H1 (cell line): ENCODE measurements at regions not wholly inside any gene's neighbourhood (a gene's known extent, or its start where the extent isn't known, plus 50 kb on each side); places are given as distances from the start of the nearest gene placed in this dataset.

Experiments used
- CTCF ChIA-PET: fragments of 300-600 bp; sonication (Branson Sonifier 250); formaldehyde crosslinking; loops from one replicate; lab custom pipeline; 2021; ENCODE audit not compliant: partially characterized antibody; lab: Charles Lee
- POLR2A ChIA-PET: fragments of 300-600 bp; sonication (Branson Sonifier 250); formaldehyde crosslinking; loops from one replicate; lab custom pipeline; 2021; ENCODE audit warnings: inconsistent platforms; ENCODE audit not compliant: partially characterized antibody; lab: Charles Lee
- DNase-seq, 2 experiments: peaks; one replicate each; pipeline versions ENCODE4 v3.0.0 to v3.0.0-alpha.2; 2010 to 2022; ENCODE audit warnings: low spot score in 2 of 2, low read depth in 1 of 2, mixed read lengths in 1 of 2
- FAIRE-seq: peaks from 2 replicates; lab custom pipeline; 2011; peaks lifted over from hg19 to GRCh38; lab: Jason Lieb, UNC
- H2AFZ ChIP-seq: 2 replicates; pipeline ENCODE4 v1.8.1; 2012; ENCODE audit warnings: low read length, inconsistent platforms
- H2AK5ac ChIP-seq: 2 replicates; pipeline ENCODE4 v1.6.1; 2013; ENCODE audit warnings: low read depth, low read length
- H2BK120ac ChIP-seq: replicated peaks from 2 replicates; pipeline ENCODE3; 2013; ENCODE audit warnings: low read depth, low read length, inconsistent platforms
- H2BK12ac ChIP-seq: 2 replicates; pipeline ENCODE4 v1.6.1; 2013; ENCODE audit warnings: low read depth, low read length
- H2BK15ac ChIP-seq: 2 replicates; pipeline ENCODE4 v1.6.1; 2013; ENCODE audit warnings: low read length
- H2BK20ac ChIP-seq: 2 replicates; pipeline ENCODE4 v1.6.1; 2013; ENCODE audit warnings: low read length
- H2BK5ac ChIP-seq: 2 replicates; pipeline ENCODE4 v1.6.1; 2013; ENCODE audit warnings: low read depth, low read length
- H3K14ac ChIP-seq: 2 replicates; pipeline ENCODE4 v1.6.1; 2013; ENCODE audit warnings: inconsistent platforms; ENCODE audit not compliant: insufficient read length
- H3K18ac ChIP-seq: 2 replicates; pipeline ENCODE4 v1.6.1; 2013; ENCODE audit warnings: low read length; ENCODE audit errors: extremely low read depth
- H3K23ac ChIP-seq: 2 replicates; pipeline ENCODE4 v1.6.1; 2013; ENCODE audit warnings: inconsistent platforms; ENCODE audit not compliant: insufficient read length
- H3K23me2 ChIP-seq: 2 replicates; pipeline ENCODE4 v1.6.1; 2013; ENCODE audit warnings: low read depth, low read length
- H3K27ac ChIP-seq: 2 replicates; pipeline ENCODE4 v1.6.1; 2011; ENCODE audit warnings: low read depth, low read length, inconsistent platforms
- H3K27me3 ChIP-seq, 4 experiments: replicated peaks in 1 of 4; 1 replicate in 1 of 4; 2 replicates in 3 of 4; pipeline versions ENCODE4 v1.6.1 to v1.8.1; 2011 to 2013; ENCODE audit warnings: low read length in 3 of 4, mild to moderate bottlenecking in 3 of 4, inconsistent platforms in 2 of 4, mixed read lengths in 2 of 4, moderate library complexity in 1 of 4; ENCODE audit not compliant: control insufficient read depth in 3 of 4, insufficient read depth in 3 of 4; ENCODE audit errors: extremely low read depth in 1 of 4
- H3K36me3 ChIP-seq, 4 experiments: 2 replicates each; pipeline versions ENCODE4 v1.6.1 to v1.8.1; 2011 to 2013; ENCODE audit warnings: mild to moderate bottlenecking in 4 of 4, low read length in 3 of 4, moderate library complexity in 2 of 4, control low read depth in 1 of 4, inconsistent platforms in 1 of 4; ENCODE audit not compliant: insufficient read depth in 4 of 4, control insufficient read depth in 2 of 4
- H3K4ac ChIP-seq: replicated peaks from 2 replicates; pipeline ENCODE3; 2013; ENCODE audit warnings: low read length, low read depth, mixed read lengths, inconsistent platforms; ENCODE audit not compliant: insufficient read length
- H3K4me1 ChIP-seq, 4 experiments: replicated peaks in 1 of 4; 1 replicate in 1 of 4; 2 replicates in 3 of 4; pipeline versions ENCODE4 v1.6.1 to v1.8.1; 2011 to 2013; ENCODE audit warnings: low read length in 3 of 4, inconsistent platforms in 2 of 4, mixed read lengths in 1 of 4; ENCODE audit not compliant: insufficient read depth in 4 of 4, control insufficient read depth in 3 of 4
- H3K4me2 ChIP-seq, 2 experiments: 2 replicates each; pipeline versions ENCODE4 v1.6.1 to v1.8.1; 2011 to 2013; ENCODE audit warnings: low read depth in 2 of 2, low read length in 2 of 2, control low read depth in 1 of 2, inconsistent platforms in 1 of 2, mild to moderate bottlenecking in 1 of 2; ENCODE audit not compliant: insufficient read depth in 1 of 2
- H3K4me3 ChIP-seq, 4 experiments: fragments of 200-600, 300-600 bp in 1 of 4; sonication (generic), shearing (Covaris generic), sonication (Bioruptor Twin) in 1 of 4; 2 replicates each; pipeline versions ENCODE4 v1.5.1 to v1.8.1; 2011 to 2016; ENCODE audit warnings: low read length in 4 of 4, low read depth in 3 of 4, control low read depth in 2 of 4, inconsistent platforms in 2 of 4, mild to moderate bottlenecking in 2 of 4, mixed read lengths in 1 of 4, moderate library complexity in 1 of 4; ENCODE audit not compliant: insufficient read depth in 2 of 4; ENCODE audit errors: extremely low read depth in 1 of 4
- H3K56ac ChIP-seq: replicated peaks from 2 replicates; pipeline ENCODE3; 2013; ENCODE audit warnings: low read depth, mild to moderate bottlenecking, mixed read lengths, low read length, inconsistent platforms; ENCODE audit not compliant: insufficient read length
- H3K79me1 ChIP-seq: 2 replicates; pipeline ENCODE4 v1.6.1; 2013; ENCODE audit warnings: low read depth, low read length, control low read depth
- H3K79me2 ChIP-seq, 2 experiments: 2 replicates each; pipeline versions ENCODE4 v1.6.1 to v1.8.1; 2012 to 2013; ENCODE audit warnings: low read length in 2 of 2, mild to moderate bottlenecking in 2 of 2, inconsistent platforms in 1 of 2; ENCODE audit not compliant: insufficient read depth in 2 of 2, control insufficient read depth in 1 of 2
- H3K9ac ChIP-seq, 4 experiments: replicated peaks in 1 of 4; 1 replicate in 1 of 4; 2 replicates in 3 of 4; pipeline versions ENCODE4 v1.6.1 to v1.8.1; 2011 to 2013; ENCODE audit warnings: low read depth in 3 of 4, low read length in 3 of 4, control low read depth in 2 of 4, mild to moderate bottlenecking in 2 of 4, moderate library complexity in 2 of 4, inconsistent platforms in 1 of 4; ENCODE audit errors: extremely low read depth in 1 of 4
- H3K9me3 ChIP-seq, 2 experiments: 2 replicates each; pipeline versions ENCODE4 v1.6.1 to v1.8.1; 2012 to 2013; ENCODE audit warnings: mild to moderate bottlenecking in 2 of 2, moderate library complexity in 2 of 2, control low read depth in 1 of 2, inconsistent platforms in 1 of 2, low read depth in 1 of 2, low read length in 1 of 2, mixed read lengths in 1 of 2; ENCODE audit not compliant: insufficient read depth in 2 of 2
- H4K20me1 ChIP-seq, 2 experiments: replicated peaks in 1 of 2; 2 replicates each; pipeline versions ENCODE3 to v1.8.1; 2011 to 2013; ENCODE audit warnings: inconsistent platforms in 2 of 2, low read length in 2 of 2, mild to moderate bottlenecking in 1 of 2; ENCODE audit not compliant: insufficient read depth in 2 of 2, control insufficient read depth in 1 of 2
- H4K5ac ChIP-seq: 2 replicates; pipeline ENCODE4 v1.6.1; 2013; ENCODE audit warnings: low read length, low read depth, mixed read lengths, inconsistent platforms; ENCODE audit not compliant: insufficient read length
- H4K8ac ChIP-seq: 2 replicates; pipeline ENCODE4 v1.8.0; 2013; ENCODE audit warnings: mild to moderate bottlenecking, moderate library complexity, low read length, inconsistent platforms; ENCODE audit not compliant: insufficient read depth; ENCODE audit errors: extremely low read depth
- H4K91ac ChIP-seq: replicated peaks from 2 replicates; pipeline ENCODE3; 2013; ENCODE audit warnings: low read length, mixed read lengths, inconsistent platforms; ENCODE audit not compliant: insufficient read length
- CTCF ChIP-seq, 3 experiments: IDR thresholded peaks; 1 replicate in 2 of 3; 2 replicates in 1 of 3; pipeline versions ENCODE4 v1.5.1 to v1.6.1; 2011; ENCODE audit warnings: low read length in 3 of 3, mild to moderate bottlenecking in 3 of 3, inconsistent platforms in 2 of 3, low read depth in 1 of 3, moderate library complexity in 1 of 3; ENCODE audit not compliant: insufficient read depth in 1 of 3; ENCODE audit errors: control extremely low read depth in 1 of 3
- EP300 ChIP-seq, 2 experiments: IDR thresholded peaks; 1 replicate in 1 of 2; 2 replicates in 1 of 2; pipeline ENCODE4 v1.6.1; 2011 to 2012; ENCODE audit warnings: low read depth in 2 of 2, low read length in 2 of 2, mild to moderate bottlenecking in 2 of 2, borderline replicate concordance in 1 of 2, inconsistent platforms in 1 of 2, moderate library complexity in 1 of 2
- GABPA ChIP-seq: IDR thresholded peaks from 2 replicates; pipeline ENCODE4 v1.6.1; 2011; ENCODE audit warnings: mild to moderate bottlenecking, low read length, moderate library complexity, borderline replicate concordance; ENCODE audit not compliant: insufficient read depth
- NRF1 ChIP-seq: IDR thresholded peaks from 2 replicates; pipeline ENCODE4 v1.6.1; 2011; ENCODE audit warnings: mild to moderate bottlenecking, low read depth, low read length, improper control_type of control experiment
- RAD21 ChIP-seq, 2 experiments: IDR thresholded peaks in 1 of 2; conservative IDR thresholded peaks in 1 of 2; 2 replicates each; pipeline ENCODE4 v1.6.1; 2011; ENCODE audit warnings: low read depth in 2 of 2, low read length in 2 of 2, improper control_type of control experiment in 1 of 2, inconsistent platforms in 1 of 2, mild to moderate bottlenecking in 1 of 2, moderate library complexity in 1 of 2
- RXRA ChIP-seq: IDR thresholded peaks from 2 replicates; pipeline ENCODE4 v1.6.1; 2011; ENCODE audit warnings: low read depth, mild to moderate bottlenecking, low read length, moderate library complexity; ENCODE audit not compliant: insufficient read depth
- SAP30 ChIP-seq: fragments of 300-600 bp; sonication (generic); IDR thresholded peaks from 2 replicates; pipeline ENCODE4 v1.7.1; 2012; ENCODE audit warnings: low read length, moderate library complexity, mild to moderate bottlenecking, inconsistent platforms; ENCODE audit not compliant: insufficient read depth, insufficient replicate concordance
- SIRT6 ChIP-seq: IDR thresholded peaks from one replicate; pipeline ENCODE4 v1.7.1; 2012; ENCODE audit warnings: low read length, inconsistent platforms
- TAF7 ChIP-seq: optimal IDR thresholded peaks from 2 replicates; pipeline ENCODE3; 2011; ENCODE audit warnings: low read depth, mild to moderate bottlenecking, inconsistent platforms, low read length, moderate library complexity, borderline replicate concordance
- YY1 ChIP-seq: IDR thresholded peaks from 2 replicates; pipeline ENCODE4 v1.6.1; 2011; ENCODE audit warnings: low read depth, mild to moderate bottlenecking, low read length
- ZNF274 ChIP-seq: IDR thresholded peaks from 2 replicates; pipeline ENCODE4 v1.7.0; 2012; ENCODE audit warnings: low read length, borderline replicate concordance; ENCODE audit errors: extremely low read depth
- WGBS, 2 experiments: shearing (Covaris generic) in 1 of 2; methylation state at CpG; one replicate each; pipeline versions ENCODE4 v1.1.6 to v1.1.7; 2013 to 2015; ENCODE audit warnings: low lambda C conversion rate in 2 of 2, mixed read lengths in 2 of 2, inconsistent platforms in 1 of 2, low coverage in 1 of 2, missing lambda C conversion rate in 1 of 2; ENCODE audit not compliant: insufficient replicate concordance in 2 of 2, insufficient coverage in 1 of 2, insufficient read length in 1 of 2; ENCODE audit errors: extremely low coverage in 1 of 2, missing lambda C conversion rate in 1 of 2; 5-methylcytosine and 5-hydroxymethylcytosine counted together

- POLR2A ChIA-PET: no interaction called here
- no peak overlapping the region for H3K18ac ChIP-seq
- no peak overlapping the region for H3K4me3 ChIP-seq
- H3K79me2 ChIP-seq: no peaks in the 10 kb centered on the region
- H3K4ac ChIP-seq: no peak overlapping the region
- DNase-seq (no peak), FAIRE-seq (no peak)
- H2BK12ac ChIP-seq: no peak overlapping the region
- no peak overlapping the region for H3K27ac ChIP-seq
- H3K36me3 ChIP-seq: no peaks in the 10 kb centered on the region
- WGBS, 2 experiments: 88% methylated on average over 2 of the region's 2 CpGs; no CpG with 5 or more reads in 1 of the 2 experiments
- no peak overlapping the region for H2BK120ac ChIP-seq
- no peaks in the 10 kb centered on the region for H4K20me1 ChIP-seq
- CTCF ChIA-PET: interaction anchor here (0.6 to 3.5 kb wide), 8 partner anchors 9 to 164 kb away, joined by 3 to 18 read pairs (median 4); no protein-coding TSS in a partner anchor
- H4K8ac ChIP-seq: no peak overlapping the region
- no peak overlapping the region for H3K9ac ChIP-seq
- H2BK20ac ChIP-seq: no peak overlapping the region
- H3K4me1 ChIP-seq: no peaks in the 10 kb centered on the region
- H4K91ac ChIP-seq: no peak overlapping the region
- no peaks in the 10 kb centered on the region for H3K27me3 ChIP-seq
- no peak overlapping the region for H3K23ac ChIP-seq
- no peak overlapping the region for H3K56ac ChIP-seq
- no peak overlapping the region for H3K14ac ChIP-seq
- H4K5ac ChIP-seq: no peak overlapping the region
- H3K23me2 ChIP-seq: no peaks in the 10 kb centered on the region
- H3K9me3 ChIP-seq: no peaks in the 10 kb centered on the region
- H2AK5ac ChIP-seq: no peak overlapping the region
- no peak overlapping the region for H2AFZ ChIP-seq
- no peak overlapping the region for H2BK15ac ChIP-seq
- no peaks in the 10 kb centered on the region for H3K79me1 ChIP-seq
- H3K4me2 ChIP-seq: no peak overlapping the region
- no peak overlapping the region for H2BK5ac ChIP-seq
- no peak for TF ChIP-seq NRF1
- no peak for TF ChIP-seq GABPA
- TF ChIP-seq SAP30: no peak
- TF ChIP-seq YY1: no peak
- no peak for TF ChIP-seq RAD21 (IDR thresholded peaks at IDR 0.05 in 1 of 2, conservative IDR thresholded peaks at IDR 0.05 in 1 of 2; ENCODE audit: low read depth in 2 of 2, low read length in 2 of 2)
- TF ChIP-seq EP300 (IDR thresholded peaks at IDR 0.05; ENCODE audit: borderline replicate concordance in 1 of 2, low read depth in 2 of 2, low read length in 2 of 2): no peak
- no peak for TF ChIP-seq RXRA
- TF ChIP-seq ZNF274: no peak
- TF ChIP-seq CTCF (IDR thresholded peaks at IDR 0.05; ENCODE audit: control extremely low read depth in 1 of 3, insufficient read depth in 1 of 3, low read depth in 1 of 3, low read length in 3 of 3): no peak
- no peak for TF ChIP-seq SIRT6
- TF ChIP-seq TAF7: no peak
Observed at GRCh38 chr12:45112306-45112705, 61.4 kb upstream of the DBX2 start.
